GM12878 (cell line): ENCODE measurements at regions not wholly inside any gene's neighbourhood (a gene's known extent, or its start where the extent isn't known, plus 50 kb on each side); places are given as distances from the start of the nearest gene placed in this dataset.

Source experiments
- ATAC-seq: fragments of 200-7000 bp; cut with Tn5 transposase; 3 replicates; pipeline ENCODE4 v1.9.1; 2020; ENCODE audit warnings: mild to moderate bottlenecking, moderate library complexity
- BruUV-seq: library from RNA; stranded (reverse); fragments of 400-500 nt; replicated peaks from 2 replicates; lab custom pipeline; 2021; lab: Mats Ljungman, UMichigan
- CTCF ChIA-PET: fragments of 300-600 bp; sonication (Branson Sonifier 250); formaldehyde crosslinking; extraction: SDS; loops from one replicate; lab custom pipeline; 2021; ENCODE audit warnings: inconsistent platforms; lab: Yijun Ruan, JAX
- POLR2A ChIA-PET: fragments of 350-600 bp; formaldehyde crosslinking; extraction: SDS; loops from one replicate; lab custom pipeline; 2021; ENCODE audit warnings: inconsistent platforms; lab: Charles Lee
- RAD21 ChIA-PET: fragments of 300-600 bp; sonication (Branson Sonifier 250); formaldehyde crosslinking; loops from one replicate; lab custom pipeline; 2023; ENCODE audit warnings: antibody characterized with exemption; ENCODE audit not compliant: unreplicated experiment; lab: Charles Lee
- SMC1A ChIA-PET: fragments of 300-600 bp; sonication (Branson Sonifier 250); formaldehyde crosslinking; loops from one replicate; lab custom pipeline; 2023; ENCODE audit not compliant: unreplicated experiment, uncharacterized antibody; lab: Charles Lee
- DNase-seq: peaks from one replicate; pipeline ENCODE4 v3.0.0-alpha.2; 2011; ENCODE audit warnings: low read depth, low spot score
- FAIRE-seq: peaks from 3 replicates; lab custom pipeline; 2011; peaks lifted over from hg19 to GRCh38; lab: Jason Lieb, UNC
- H2AFZ ChIP-seq: 2 replicates; pipeline ENCODE4 v1.6.0; 2011; ENCODE audit warnings: low read depth, low read length, control low read depth; ENCODE audit not compliant: control insufficient read depth
- H3K27ac ChIP-seq: 2 replicates; pipeline ENCODE4 v1.5.1; 2011; ENCODE audit warnings: control low read depth; ENCODE audit not compliant: control insufficient read depth, insufficient read depth
- H3K27me3 ChIP-seq, 2 experiments: replicated peaks in 1 of 2; 2 replicates each; pipeline versions ENCODE4 v1.6.0 to v1.6.1; 2011; ENCODE audit warnings: low read length in 1 of 2; ENCODE audit not compliant: control insufficient read depth in 2 of 2, insufficient read depth in 2 of 2
- H3K36me3 ChIP-seq, 2 experiments: 2 replicates each; pipeline ENCODE4 v1.5.1; 2011; ENCODE audit warnings: low read length in 1 of 2; ENCODE audit not compliant: control insufficient read depth in 2 of 2, insufficient read depth in 2 of 2
- H3K4me1 ChIP-seq: 2 replicates; pipeline ENCODE4 v1.6.1; 2011; ENCODE audit warnings: mild to moderate bottlenecking, low read length, moderate library complexity, mixed read lengths; ENCODE audit not compliant: control insufficient read depth, insufficient read depth
- H3K4me2 ChIP-seq: 2 replicates; pipeline ENCODE4 v1.6.0; 2011; ENCODE audit warnings: control low read depth; ENCODE audit not compliant: control insufficient read depth, insufficient read depth
- H3K4me3 ChIP-seq: fragments of 200-600 bp; sonication (generic); 2 replicates; pipeline ENCODE4 v1.5.1; 2016
- H3K79me2 ChIP-seq: 2 replicates; pipeline ENCODE4 v1.6.0; 2011; ENCODE audit warnings: low read length; ENCODE audit not compliant: control insufficient read depth, insufficient read depth
- H3K9ac ChIP-seq: 2 replicates; pipeline ENCODE4 v1.8.0; 2011; ENCODE audit warnings: low read length, control low read depth, mixed read lengths; ENCODE audit not compliant: control insufficient read depth, insufficient read depth
- H3K9me3 ChIP-seq: replicated peaks from 3 replicates; pipeline ENCODE4 v1.5.1; 2011; ENCODE audit warnings: mild to moderate bottlenecking, low read length; ENCODE audit not compliant: control insufficient read depth, insufficient read depth
- H4K20me1 ChIP-seq: 2 replicates; pipeline ENCODE4 v1.6.0; 2011; ENCODE audit not compliant: control insufficient read depth, insufficient read depth
- BCL11A ChIP-seq: IDR thresholded peaks from 2 replicates; pipeline ENCODE4 v1.6.1; 2011; ENCODE audit warnings: low read depth, low read length
- FOXK2 ChIP-seq: fragments of 450-650 bp; IDR thresholded peaks from 2 replicates; pipeline ENCODE4 v1.6.1; 2017; ENCODE audit warnings: mild to moderate bottlenecking, moderate library complexity
- HDAC2 ChIP-seq: fragments of 200-600 bp; sonication (generic); IDR thresholded peaks from 2 replicates; pipeline ENCODE4 v1.6.1; 2017
- HSF1 ChIP-seq: fragments of 150-350 bp; IDR thresholded peaks from 2 replicates; pipeline ENCODE4 v1.6.1; 2014; ENCODE audit warnings: mild to moderate bottlenecking, low read depth, low read length
- IKZF2 ChIP-seq, 2 experiments: fragments of 450-650 bp; IDR thresholded peaks; 2 replicates each; pipeline ENCODE4 v1.6.1; 2017; ENCODE audit warnings: mild to moderate bottlenecking in 2 of 2, moderate library complexity in 2 of 2
- PAX5 ChIP-seq: IDR thresholded peaks from 2 replicates; pipeline ENCODE4 v1.6.1; 2011; ENCODE audit warnings: low read depth, low read length, borderline replicate concordance
- PML ChIP-seq: IDR thresholded peaks from 2 replicates; pipeline ENCODE4 v1.6.1; 2012; ENCODE audit warnings: low read length, inconsistent platforms
- POLR2AphosphoS2 ChIP-seq: IDR thresholded peaks from 2 replicates; pipeline ENCODE4 v1.6.1; 2011; ENCODE audit warnings: low read depth, mild to moderate bottlenecking, low read length, improper control_type of control experiment, moderate library complexity
- RCOR1 ChIP-seq: conservative IDR thresholded peaks from 2 replicates; pipeline ENCODE4 v1.6.1; 2012; ENCODE audit warnings: low read depth, low read length, improper control_type of control experiment
- SIN3A ChIP-seq: IDR thresholded peaks from 2 replicates; pipeline ENCODE4 v1.6.1; 2012; ENCODE audit warnings: low read depth, low read length, improper control_type of control experiment
- SRF ChIP-seq, 2 experiments: IDR thresholded peaks; 2 replicates each; pipeline ENCODE4 v1.6.1; 2011; ENCODE audit warnings: low read depth in 2 of 2, low read length in 2 of 2, mild to moderate bottlenecking in 1 of 2, moderate library complexity in 1 of 2
- TCF3 ChIP-seq: IDR thresholded peaks from 2 replicates; pipeline ENCODE4 v1.6.1; 2012; ENCODE audit warnings: low read depth, mild to moderate bottlenecking, low read length, borderline replicate concordance; ENCODE audit not compliant: insufficient read depth
- ZBTB4 ChIP-seq: fragments of 450-650 bp; formaldehyde crosslinking; IDR thresholded peaks from 2 replicates; pipeline ENCODE4 v1.4.0; 2022; ENCODE audit warnings: mild to moderate bottlenecking, moderate library complexity
- ZSCAN29 ChIP-seq: fragments of 450-650 bp; IDR thresholded peaks from 2 replicates; pipeline ENCODE4 v1.6.1; 2017; ENCODE audit warnings: mild to moderate bottlenecking, moderate library complexity
- WGBS: methylation state at CpG from one replicate; pipeline ENCODE4 v1.1.6; 2016; ENCODE audit warnings: low lambda C conversion rate; ENCODE audit not compliant: insufficient replicate concordance, insufficient coverage; ENCODE audit errors: missing lambda C conversion rate; 5-methylcytosine and 5-hydroxymethylcytosine counted together
- in situ Hi-C: fragments of 300-500 bp; cut with MboI; formaldehyde crosslinking; loops from 9 replicates; pipeline ENCODE4 v1.14.3; 2018; ENCODE audit warnings: mixed read lengths
- intact Hi-C: fragments of 100-400 bp; cut with micrococcal nuclease; formaldehyde crosslinking; loops from one replicate; pipeline ENCODE4 v1.14.2; 2022; ENCODE audit not compliant: unreplicated experiment

- FAIRE-seq: no peak
- ChIA-PET RAD21 (no interaction called here), POLR2A (no interaction called here)
Observed at GRCh38 chr20:21019468-21019813, 86.7 kb downstream of the LINC00237 start.

GRCh38 chr20:21018576-21018975, 87.6 kb downstream of the LINC00237 start:
- SMC1A ChIA-PET: no interaction called here
- no peaks in the 10 kb centered on the region for H3K79me2 ChIP-seq
- no peaks in the 10 kb centered on the region for H3K4me1 ChIP-seq
- H3K4me3 ChIP-seq: no peak overlapping the region
- no peak overlapping the region for H3K9ac ChIP-seq
- in situ Hi-C loops: no loop called here
- POLR2A ChIA-PET: no interaction called here
- FAIRE-seq (no peak), DNase-seq (no peak), ATAC-seq (no peak)
- CTCF ChIA-PET: interaction anchor here (0.5 kb wide), 1 partner anchor 157 kb away, joined by 3 read pairs; no protein-coding TSS in a partner anchor
- no peak overlapping the region for H2AFZ ChIP-seq
- H4K20me1 ChIP-seq: no peaks in the 10 kb centered on the region
- RAD21 ChIA-PET: no interaction called here
- no peaks in the 10 kb centered on the region for H3K9me3 ChIP-seq
- intact Hi-C loops: no loop called here
- H3K27ac ChIP-seq: no peak overlapping the region
- H3K4me2 ChIP-seq: no peak overlapping the region
- peaks cover 5 to 14% of the 10 kb centered on the region in 2 experiments for H3K27me3 ChIP-seq
- H3K36me3 ChIP-seq: no peaks in the 10 kb centered on the region
- no TSS peak for BruUV-seq
- WGBS: 9% methylated on average over 4 of the region's 4 CpGs
- TF ChIP-seq PML: no peak
- no peak for TF ChIP-seq ZSCAN29
- no peak for TF ChIP-seq ZBTB4 (CRISPR knock-in tag)
- no peak for TF ChIP-seq HDAC2
- TF ChIP-seq SIN3A: no peak
- no peak for TF ChIP-seq PAX5
- no peak for TF ChIP-seq POLR2AphosphoS2
- no peak for TF ChIP-seq IKZF2 (IDR thresholded peaks at IDR 0.05)

More at GRCh38 chr20:21019468-21019813, 86.7 kb downstream of the LINC00237 start:
- Histone ChIP-seq H3K9me3 (no peaks in the 10 kb centered on the region), H3K9ac (no peak overlapping the region), H2AFZ (no peak overlapping the region), H4K20me1 (no peaks in the 10 kb centered on the region), H3K36me3 (no peaks in the 10 kb centered on the region), H3K27me3 (peaks cover 5 to 14% of the 10 kb centered on the region in 2 experiments), H3K4me3 (no peak overlapping the region), H3K27ac (no peak overlapping the region), H3K79me2 (no peaks in the 10 kb centered on the region), H3K4me2 (no peak overlapping the region), H3K4me1 (no peaks in the 10 kb centered on the region)
- CTCF ChIA-PET: interaction anchor here (0.5 kb wide), 1 partner anchor 158 kb away, joined by 3 read pairs; no protein-coding TSS in a partner anchor
- SMC1A ChIA-PET: no interaction called here
- no peak for ATAC-seq
- no TSS peak for BruUV-seq
- 63% methylated on average over 10 of the region's 10 CpGs for WGBS
- no peak for DNase-seq
- in situ Hi-C loops: no loop called here
- intact Hi-C loops: no loop called here
- TF ChIP-seq RCOR1 (no peak), SRF (IDR thresholded peaks at IDR 0.05; ENCODE audit: low read depth in 2 of 2, low read length in 2 of 2) (no peak), TCF3 (no peak), FOXK2 (no peak), BCL11A (no peak), HSF1 (no peak)
